Gastrocnemius medialis (tissue), 4 donors: ENCODE measurements at regions not wholly inside any gene's neighbourhood (a gene's known extent, or its start where the extent isn't known, plus 50 kb on each side); places are given as distances from the start of the nearest gene placed in this dataset.

Experiments
- ATAC-seq, 2 donors: fragments of 150-250 bp; one replicate each; pipeline ENCODE4 v1.9.1; 2016
- DNase-seq, 2 donors: peaks; one replicate each; pipeline ENCODE4 v3.0.0-alpha.2; 2019
- H3K27ac ChIP-seq, 4 donors: fragments of 200-600 bp; sonication (generic); 1 replicate in 1 of 4; 2 replicates in 3 of 4; pipeline ENCODE4 v1.5.1; 2016 to 2018; ENCODE audit warnings: mild to moderate bottlenecking in 2 of 4, moderate library complexity in 1 of 4
- H3K27me3 ChIP-seq, 3 donors: fragments of 200-600 bp; sonication (generic) in 2 of 3; 1 replicate in 1 of 3; 2 replicates in 2 of 3; pipeline versions ENCODE4 v1.5.1 to v1.6.0; 2016 to 2019; ENCODE audit warnings: mild to moderate bottlenecking in 1 of 3, moderate library complexity in 1 of 3
- H3K36me3 ChIP-seq, 2 donors: fragments of 200-600 bp; sonication (generic) in 1 of 2; one replicate each; pipeline ENCODE4 v1.5.1; 2017 to 2018
- H3K4me1 ChIP-seq, 2 donors: fragments of 200-600 bp; sonication (generic) in 1 of 2; one replicate each; pipeline ENCODE4 v1.5.1; 2016 to 2017; ENCODE audit warnings: mild to moderate bottlenecking in 2 of 2
- H3K4me3 ChIP-seq, 4 donors: fragments of 200-600 bp; sonication (generic) in 3 of 4; 1 replicate in 1 of 4; 2 replicates in 3 of 4; pipeline ENCODE4 v1.5.1; 2016 to 2019; ENCODE audit warnings: mild to moderate bottlenecking in 2 of 4
- H3K9me3 ChIP-seq, 3 donors: fragments of 200-600 bp; sonication (generic) in 2 of 3; 1 replicate in 1 of 3; 2 replicates in 2 of 3; pipeline ENCODE4 v1.5.1; 2016 to 2019
- CTCF ChIP-seq, 5 experiments: fragments of 450-650 bp in 3 of 5; fragments of 200-600 bp in 2 of 5; sonication (generic) in 2 of 5; IDR thresholded peaks in 4 of 5; conservative IDR thresholded peaks in 1 of 5; 1 replicate in 4 of 5; 2 replicates in 1 of 5; pipeline ENCODE4 v1.5.1; 2016 to 2019; ENCODE audit warnings: antibody characterized with exemption in 5 of 5, mild to moderate bottlenecking in 3 of 5, moderate library complexity in 3 of 5
- POLR2A ChIP-seq, 2 donors: fragments of 450-650 bp; IDR thresholded peaks; one replicate each; pipeline ENCODE4 v1.6.1; 2017; ENCODE audit warnings: antibody characterized with exemption in 2 of 2, mild to moderate bottlenecking in 2 of 2, moderate library complexity in 2 of 2
- in situ Hi-C, 4 donors: fragments of 200-750 bp; cut with MboI; loops; one replicate each; pipeline versions ENCODE4 v1.15.0 to v1.8.0; 2017; ENCODE audit warnings: low sequenced_read_pairs in 4 of 4
- intact Hi-C: fragments of 100-400 bp; cut with DNase I; formaldehyde crosslinking; loops from one replicate; pipeline ENCODE4 v1.15.1; 2023; ENCODE audit warnings: low total_unique reads

- no peak overlapping the region for H3K4me3 ChIP-seq
- no peaks in the 10 kb centered on the region for H3K36me3 ChIP-seq
- H3K9me3 ChIP-seq = no peaks in the 10 kb centered on the region
- intact Hi-C loops (no loop called here), in situ Hi-C loops (no loop called here)
- ATAC-seq (no peak), DNase-seq (no peak)
- no peak overlapping the region for H3K27ac ChIP-seq
- TF ChIP-seq POLR2A (IDR thresholded peaks at IDR 0.05) = no peak
- no peak for TF ChIP-seq CTCF (IDR thresholded peaks at IDR 0.05 in 4 of 5, conservative IDR thresholded peaks at IDR 0.05 in 1 of 5)
- no peaks in the 10 kb centered on the region for H3K4me1 ChIP-seq
- no peaks in the 10 kb centered on the region for H3K27me3 ChIP-seq
Observed at GRCh38 chr4:17414392-17414791, 97.5 kb downstream of the QDPR start.

GRCh38 chr4:17400686-17401085 is 111.2 kb downstream of the QDPR start:
- H3K4me1 ChIP-seq = no peaks in the 10 kb centered on the region
- H3K36me3 ChIP-seq = no peaks in the 10 kb centered on the region
- in situ Hi-C loops (no loop called here), intact Hi-C loops (no loop called here)
- no peak overlapping the region for H3K27ac ChIP-seq
- H3K9me3 ChIP-seq = no peaks in the 10 kb centered on the region
- no peaks in the 10 kb centered on the region for H3K27me3 ChIP-seq
- ATAC-seq (no peak), DNase-seq (no peak)
- TF ChIP-seq CTCF (IDR thresholded peaks at IDR 0.05 in 4 of 5, conservative IDR thresholded peaks at IDR 0.05 in 1 of 5) (no peak), POLR2A (IDR thresholded peaks at IDR 0.05) (no peak)
- no peak overlapping the region for H3K4me3 ChIP-seq

GRCh38 chr4:17398805-17399204 is 113.1 kb downstream of the QDPR start:
- Histone ChIP-seq H3K27ac (no peak overlapping the region), H3K27me3 (no peaks in the 10 kb centered on the region), H3K4me1 (no peaks in the 10 kb centered on the region), H3K4me3 (no peak overlapping the region), H3K9me3 (no peaks in the 10 kb centered on the region), H3K36me3 (no peaks in the 10 kb centered on the region)
- TF ChIP-seq POLR2A (IDR thresholded peaks at IDR 0.05) = no peak
- TF ChIP-seq CTCF (IDR thresholded peaks at IDR 0.05 in 4 of 5, conservative IDR thresholded peaks at IDR 0.05 in 1 of 5) = no peak
- in situ Hi-C loops = no loop called here
- ATAC-seq (no peak), DNase-seq (no peak)
- intact Hi-C loops = no loop called here

- in situ Hi-C loops = no loop called here
Observed at GRCh38 chr4:17398035-17398434, 113.9 kb downstream of the QDPR start.

More at GRCh38 chr4:17398035-17398434, 113.9 kb downstream of the QDPR start:
- Histone ChIP-seq H3K36me3 (no peaks in the 10 kb centered on the region), H3K27ac (no peak overlapping the region), H3K4me1 (no peaks in the 10 kb centered on the region), H3K4me3 (no peak overlapping the region), H3K27me3 (no peaks in the 10 kb centered on the region), H3K9me3 (no peaks in the 10 kb centered on the region)
- intact Hi-C loops = no loop called here
- TF ChIP-seq POLR2A (IDR thresholded peaks at IDR 0.05) = no peak
- no peak for TF ChIP-seq CTCF (IDR thresholded peaks at IDR 0.05 in 4 of 5, conservative IDR thresholded peaks at IDR 0.05 in 1 of 5)
- DNase-seq = no peak
- ATAC-seq = no peak
